OCI-LY1 (cell line): ENCODE measurements at regions not wholly inside any gene's neighbourhood (a gene's known extent, or its start where the extent isn't known, plus 50 kb on each side); places are given as distances from the start of the nearest gene placed in this dataset.

Source experiments
- H2AFZ ChIP-seq: fragments of 200-600 bp; sonication (generic), shearing (Covaris generic); 2 replicates; pipeline ENCODE4 v1.6.0; 2014; ENCODE audit warnings: antibody characterized with exemption, mild to moderate bottlenecking, low read length
- H3F3A ChIP-seq: fragments of 200-600 bp; sonication (generic), shearing (Covaris generic); 2 replicates; pipeline ENCODE4 v1.6.0; 2014; ENCODE audit warnings: mild to moderate bottlenecking, antibody characterized with exemption, low read length, moderate library complexity; ENCODE audit not compliant: insufficient read depth
- H3K27ac ChIP-seq: fragments of 200-600 bp; sonication (generic); 2 replicates; pipeline ENCODE4 v1.5.1; 2014; ENCODE audit warnings: low read length, mixed run types, mild to moderate bottlenecking, low read depth; ENCODE audit not compliant: poor library complexity, severe bottlenecking
- H3K27me3 ChIP-seq: fragments of 200-600 bp; sonication (generic); 2 replicates; pipeline ENCODE4 v1.6.0; 2014; ENCODE audit warnings: antibody characterized with exemption, mild to moderate bottlenecking, low read length, moderate library complexity; ENCODE audit not compliant: insufficient read depth
- H3K36me3 ChIP-seq: fragments of 200-600 bp; sonication (generic); 2 replicates; pipeline ENCODE4 v1.6.1; 2014; ENCODE audit warnings: mild to moderate bottlenecking, antibody characterized with exemption, low read length, moderate library complexity, mixed read lengths; ENCODE audit not compliant: insufficient read depth
- H3K4me1 ChIP-seq: fragments of 200-600 bp; sonication (generic); 2 replicates; pipeline ENCODE4 v1.5.1; 2014; ENCODE audit warnings: mild to moderate bottlenecking, low read length, moderate library complexity; ENCODE audit not compliant: insufficient read depth, severe bottlenecking
- H3K4me2 ChIP-seq: fragments of 200-600 bp; sonication (generic), shearing (Covaris generic); 2 replicates; pipeline ENCODE4 v1.6.1; 2014; ENCODE audit warnings: low read length
- H3K4me3 ChIP-seq: fragments of 200-600 bp; sonication (generic); 2 replicates; pipeline ENCODE4 v1.5.1; 2014; ENCODE audit warnings: low read length, low read depth, mild to moderate bottlenecking, mixed read lengths; ENCODE audit not compliant: poor library complexity, severe bottlenecking
- H3K79me2 ChIP-seq: fragments of 200-600 bp; shearing (Covaris generic); 2 replicates; pipeline ENCODE4 v1.6.1; 2016; ENCODE audit warnings: mixed run types, low read length, mixed read lengths; ENCODE audit not compliant: insufficient read depth
- H3K9ac ChIP-seq: fragments of 200-600 bp; sonication (generic), shearing (Covaris generic); 2 replicates; pipeline ENCODE4 v1.6.1; 2014; ENCODE audit warnings: mild to moderate bottlenecking, low read length, mixed read lengths
- H3K9me2 ChIP-seq: fragments of 200-600 bp; sonication (generic), shearing (Covaris generic); 2 replicates; pipeline ENCODE4 v1.6.1; 2014; ENCODE audit warnings: low read depth, mild to moderate bottlenecking, low read length, mixed read lengths
- H3K9me3 ChIP-seq: fragments of 200-600 bp; shearing (Covaris generic); 2 replicates; pipeline ENCODE4 v1.6.1; 2014; ENCODE audit warnings: low read length, mixed read lengths
- H4K20me1 ChIP-seq: fragments of 200-600 bp; sonication (generic), shearing (Covaris generic); 2 replicates; pipeline ENCODE4 v1.6.0; 2016; ENCODE audit warnings: mild to moderate bottlenecking, low read length; ENCODE audit not compliant: insufficient read depth
- EZH2 ChIP-seq: fragments of 200-600 bp; sonication (generic), shearing (Covaris generic); IDR thresholded peaks from 2 replicates; pipeline ENCODE4 v1.8.0; 2017; ENCODE audit warnings: borderline replicate concordance, mixed run types, mild to moderate bottlenecking, antibody characterized with exemption, low read length, moderate library complexity, mixed read lengths
- TF ChIP-seq, protein P1 (sequence below): fragments of 200-600 bp; sonication (generic), shearing (Covaris generic); IDR thresholded peaks from 2 replicates; pipeline ENCODE4 v1.5.1; 2017; ENCODE audit warnings: mild to moderate bottlenecking, antibody characterized with exemption, low read length, moderate library complexity, mixed read lengths

DNA sequence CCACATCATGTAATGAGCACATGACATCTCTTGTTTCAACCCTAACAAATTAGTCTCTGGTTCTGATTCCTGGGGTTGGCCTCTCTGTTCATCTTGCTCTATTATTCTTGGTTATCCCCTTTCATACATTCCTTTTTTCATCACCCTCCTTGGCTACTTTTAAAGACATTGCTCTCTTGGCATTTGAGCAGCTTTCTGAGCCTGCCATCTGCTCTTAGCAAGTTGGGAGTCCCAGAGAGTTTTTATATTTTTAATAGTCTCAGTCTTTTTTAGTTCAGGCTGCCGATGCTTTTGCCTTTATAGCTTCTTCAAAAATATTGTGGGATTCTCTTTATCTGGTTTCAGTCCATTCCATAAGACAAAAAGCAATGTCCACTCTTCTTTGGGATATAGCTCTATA is 1270.9 kb downstream of the ADGRL3 start:
- Histone ChIP-seq H4K20me1 (no peaks in the 10 kb centered on the region), H2AFZ (no peak overlapping the region), H3K4me3 (no peak overlapping the region), H3K4me1 (no peaks in the 10 kb centered on the region), H3F3A (no peaks in the 10 kb centered on the region), H3K27me3 (no peaks in the 10 kb centered on the region), H3K9ac (no peak overlapping the region), H3K4me2 (no peak overlapping the region), H3K27ac (no peak overlapping the region), H3K36me3 (no peaks in the 10 kb centered on the region), H3K9me2 (no peaks in the 10 kb centered on the region), H3K9me3 (no peaks in the 10 kb centered on the region), H3K79me2 (no peaks in the 10 kb centered on the region)
- no peak for TF ChIP-seq EZH2
- TF ChIP-seq, protein P1, sequence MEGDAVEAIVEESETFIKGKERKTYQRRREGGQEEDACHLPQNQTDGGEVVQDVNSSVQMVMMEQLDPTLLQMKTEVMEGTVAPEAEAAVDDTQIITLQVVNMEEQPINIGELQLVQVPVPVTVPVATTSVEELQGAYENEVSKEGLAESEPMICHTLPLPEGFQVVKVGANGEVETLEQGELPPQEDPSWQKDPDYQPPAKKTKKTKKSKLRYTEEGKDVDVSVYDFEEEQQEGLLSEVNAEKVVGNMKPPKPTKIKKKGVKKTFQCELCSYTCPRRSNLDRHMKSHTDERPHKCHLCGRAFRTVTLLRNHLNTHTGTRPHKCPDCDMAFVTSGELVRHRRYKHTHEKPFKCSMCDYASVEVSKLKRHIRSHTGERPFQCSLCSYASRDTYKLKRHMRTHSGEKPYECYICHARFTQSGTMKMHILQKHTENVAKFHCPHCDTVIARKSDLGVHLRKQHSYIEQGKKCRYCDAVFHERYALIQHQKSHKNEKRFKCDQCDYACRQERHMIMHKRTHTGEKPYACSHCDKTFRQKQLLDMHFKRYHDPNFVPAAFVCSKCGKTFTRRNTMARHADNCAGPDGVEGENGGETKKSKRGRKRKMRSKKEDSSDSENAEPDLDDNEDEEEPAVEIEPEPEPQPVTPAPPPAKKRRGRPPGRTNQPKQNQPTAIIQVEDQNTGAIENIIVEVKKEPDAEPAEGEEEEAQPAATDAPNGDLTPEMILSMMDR = no peak

DNA sequence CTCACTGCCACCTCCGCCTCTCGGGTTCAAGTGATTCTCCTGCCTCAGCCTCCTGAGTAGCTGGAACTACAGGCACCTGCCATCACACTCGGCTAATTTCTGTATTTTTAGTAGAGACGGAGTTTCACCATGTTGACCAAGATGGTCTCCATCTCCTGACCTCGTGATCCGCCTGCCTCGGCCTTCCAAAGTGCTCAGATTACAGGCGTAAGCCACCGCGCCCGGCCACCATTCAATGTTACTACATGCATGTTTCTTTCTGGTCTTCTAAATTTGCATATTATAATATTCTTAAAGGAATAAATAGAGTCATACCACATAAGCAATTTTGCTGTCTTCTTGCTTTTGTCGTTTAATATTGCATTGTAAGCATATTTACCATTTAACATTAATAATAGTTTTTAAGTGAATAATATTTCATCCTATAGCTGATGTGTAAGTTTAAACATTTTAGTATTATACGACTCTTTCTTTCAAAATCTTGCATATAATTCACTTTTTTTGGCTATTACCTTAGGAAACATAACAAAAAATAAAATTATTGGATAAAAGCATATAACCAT is 1270.4 kb downstream of the ADGRL3 start:
- H3K27ac ChIP-seq = no peak overlapping the region
- H4K20me1 ChIP-seq = no peaks in the 10 kb centered on the region
- H3K36me3 ChIP-seq = no peaks in the 10 kb centered on the region
- no peak overlapping the region for H2AFZ ChIP-seq
- H3F3A ChIP-seq = no peaks in the 10 kb centered on the region
- no peaks in the 10 kb centered on the region for H3K9me3 ChIP-seq
- no peaks in the 10 kb centered on the region for H3K27me3 ChIP-seq
- H3K79me2 ChIP-seq = no peaks in the 10 kb centered on the region
- no peaks in the 10 kb centered on the region for H3K9me2 ChIP-seq
- H3K4me1 ChIP-seq = no peaks in the 10 kb centered on the region
- H3K4me3 ChIP-seq = no peak overlapping the region
- H3K4me2 ChIP-seq = no peak overlapping the region
- no peak for TF ChIP-seq EZH2
- TF ChIP-seq, protein P1 = no peak
- H3K9ac ChIP-seq = no peak overlapping the region

DNA sequence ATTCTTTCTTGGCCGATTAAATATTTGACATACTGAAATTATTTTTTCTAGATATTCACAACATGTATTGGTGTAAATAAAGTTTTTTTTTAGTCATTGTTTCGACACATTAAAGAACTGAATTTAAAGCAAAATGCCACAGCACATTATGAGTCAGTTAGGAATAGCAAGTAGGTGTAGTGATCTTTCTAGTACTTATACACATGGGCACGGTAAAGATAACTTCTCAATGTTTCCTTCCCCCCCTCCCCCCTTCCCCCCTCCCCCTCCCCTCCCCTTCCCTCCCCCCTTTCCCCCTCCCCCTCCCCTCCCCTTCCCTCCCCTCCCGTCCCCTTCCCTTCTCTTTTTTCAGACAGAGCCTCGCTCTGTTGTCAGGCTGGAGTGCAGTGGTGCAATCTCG is 1269.9 kb downstream of the ADGRL3 start:
- Histone ChIP-seq H4K20me1 (no peaks in the 10 kb centered on the region), H3K4me1 (no peaks in the 10 kb centered on the region), H3K9me2 (no peaks in the 10 kb centered on the region), H2AFZ (no peak overlapping the region), H3K79me2 (no peaks in the 10 kb centered on the region), H3F3A (no peaks in the 10 kb centered on the region), H3K9ac (no peak overlapping the region), H3K27ac (no peak overlapping the region), H3K9me3 (no peaks in the 10 kb centered on the region), H3K4me2 (no peak overlapping the region), H3K27me3 (no peaks in the 10 kb centered on the region), H3K36me3 (no peaks in the 10 kb centered on the region), H3K4me3 (no peak overlapping the region)
- TF ChIP-seq, protein P1 = no peak
- no peak for TF ChIP-seq EZH2
